GM12873 (cell line): ENCODE measurements at regions not wholly inside any gene's neighbourhood (a gene's known extent, or its start where the extent isn't known, plus 50 kb on each side); places are given as distances from the start of the nearest gene placed in this dataset.

Experiments
- TF ChIP-seq, protein P1 (sequence below): IDR thresholded peaks from 2 replicates; pipeline ENCODE4 v1.5.1; 2012; ENCODE audit warnings: low read depth, mild to moderate bottlenecking, moderate library complexity, low read length, control low read depth; ENCODE audit not compliant: insufficient read depth; ENCODE audit errors: missing control alignments

DNA sequence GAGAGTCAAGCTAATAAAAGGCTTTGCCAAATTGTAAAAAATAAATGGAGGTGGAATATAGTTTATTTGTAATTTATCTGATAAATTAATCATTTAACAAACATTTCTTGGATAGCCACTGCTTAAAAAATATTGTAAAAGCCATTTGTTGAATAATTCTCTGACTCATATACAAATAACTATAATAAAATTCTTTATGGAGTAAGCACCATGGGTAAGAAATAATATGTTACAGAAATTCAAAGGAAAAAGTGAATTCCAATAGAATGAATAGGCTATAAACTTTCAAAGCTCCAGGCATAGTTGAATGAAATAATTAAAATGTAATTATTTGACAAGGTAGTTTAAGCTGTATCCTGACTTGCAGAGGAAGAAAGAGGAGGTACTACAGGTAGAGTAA lies 291.4 kb upstream of the TMEM229A start:
- TF ChIP-seq, protein P1, sequence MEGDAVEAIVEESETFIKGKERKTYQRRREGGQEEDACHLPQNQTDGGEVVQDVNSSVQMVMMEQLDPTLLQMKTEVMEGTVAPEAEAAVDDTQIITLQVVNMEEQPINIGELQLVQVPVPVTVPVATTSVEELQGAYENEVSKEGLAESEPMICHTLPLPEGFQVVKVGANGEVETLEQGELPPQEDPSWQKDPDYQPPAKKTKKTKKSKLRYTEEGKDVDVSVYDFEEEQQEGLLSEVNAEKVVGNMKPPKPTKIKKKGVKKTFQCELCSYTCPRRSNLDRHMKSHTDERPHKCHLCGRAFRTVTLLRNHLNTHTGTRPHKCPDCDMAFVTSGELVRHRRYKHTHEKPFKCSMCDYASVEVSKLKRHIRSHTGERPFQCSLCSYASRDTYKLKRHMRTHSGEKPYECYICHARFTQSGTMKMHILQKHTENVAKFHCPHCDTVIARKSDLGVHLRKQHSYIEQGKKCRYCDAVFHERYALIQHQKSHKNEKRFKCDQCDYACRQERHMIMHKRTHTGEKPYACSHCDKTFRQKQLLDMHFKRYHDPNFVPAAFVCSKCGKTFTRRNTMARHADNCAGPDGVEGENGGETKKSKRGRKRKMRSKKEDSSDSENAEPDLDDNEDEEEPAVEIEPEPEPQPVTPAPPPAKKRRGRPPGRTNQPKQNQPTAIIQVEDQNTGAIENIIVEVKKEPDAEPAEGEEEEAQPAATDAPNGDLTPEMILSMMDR: no peak

DNA sequence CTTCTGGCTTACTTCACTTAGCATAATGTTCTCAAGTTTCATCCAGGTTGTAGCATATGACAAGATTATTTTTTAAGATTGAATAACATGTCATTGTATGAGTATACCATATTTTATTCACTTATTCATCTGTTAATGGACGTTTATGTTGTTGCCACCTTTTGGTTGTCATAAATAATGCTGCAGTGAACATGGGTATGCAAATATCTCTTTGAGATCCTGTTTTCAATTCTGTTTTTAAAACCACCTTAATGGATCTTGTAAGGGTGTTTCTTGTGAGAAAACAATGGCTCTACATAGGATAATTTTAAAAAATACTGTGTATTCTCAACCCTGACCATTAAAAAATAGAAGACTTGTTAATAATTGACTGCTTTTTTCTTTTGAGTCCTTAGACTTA lies 290.7 kb upstream of the TMEM229A start:
- TF ChIP-seq, protein P1: no peak

DNA sequence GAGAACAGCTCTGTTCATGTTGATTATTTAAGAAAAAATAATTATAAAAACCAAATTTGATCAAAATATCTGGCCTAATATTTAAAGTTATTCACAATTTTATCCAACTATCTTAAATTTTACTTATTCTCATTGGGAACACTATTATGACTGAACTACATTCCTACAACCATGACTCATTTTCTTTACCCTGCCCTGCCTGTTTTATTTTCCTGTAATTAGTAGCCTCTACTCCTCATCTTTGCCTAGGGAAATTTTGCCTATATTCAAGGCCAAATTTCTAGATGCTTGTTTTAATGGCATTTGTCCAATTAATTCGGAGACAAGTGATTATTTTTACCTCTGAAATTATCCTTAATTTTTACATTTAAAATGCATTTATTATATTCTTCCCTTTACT lies 289.7 kb upstream of the TMEM229A start:
- TF ChIP-seq, protein P1: no peak

DNA sequence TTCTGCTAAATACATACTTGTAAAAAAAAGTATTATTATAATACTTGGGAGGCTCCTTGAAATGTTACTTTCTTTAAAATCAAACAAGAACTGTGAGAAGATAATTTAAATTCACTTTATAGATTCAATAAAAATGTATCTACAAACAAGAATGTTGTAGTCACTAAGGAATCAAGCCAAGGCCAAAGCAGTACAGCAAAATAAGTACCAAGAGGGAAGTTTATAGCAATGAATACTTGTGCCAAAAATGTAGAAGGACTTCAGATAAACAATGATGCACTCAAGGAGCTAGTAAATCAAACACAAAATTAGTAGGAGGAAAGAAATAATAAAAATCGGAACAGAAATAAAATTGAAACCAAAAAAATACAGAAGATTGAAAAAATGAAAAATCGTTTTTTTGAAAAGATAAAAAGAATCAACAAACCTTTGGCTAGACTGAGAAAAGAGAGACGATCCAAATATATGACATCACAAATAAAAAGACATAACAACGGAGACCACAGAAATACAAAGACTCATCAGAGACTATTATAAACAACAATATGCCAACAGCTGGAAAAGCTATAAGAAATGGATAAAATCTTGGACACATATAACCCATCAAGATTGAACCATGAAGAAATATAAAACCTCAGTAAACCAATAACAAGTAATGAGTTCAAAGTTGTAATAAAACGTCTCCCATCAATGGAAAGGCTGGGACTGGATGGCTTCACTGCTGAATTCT lies 286.0 kb upstream of the TMEM229A start:
- TF ChIP-seq, protein P1: no peak

DNA sequence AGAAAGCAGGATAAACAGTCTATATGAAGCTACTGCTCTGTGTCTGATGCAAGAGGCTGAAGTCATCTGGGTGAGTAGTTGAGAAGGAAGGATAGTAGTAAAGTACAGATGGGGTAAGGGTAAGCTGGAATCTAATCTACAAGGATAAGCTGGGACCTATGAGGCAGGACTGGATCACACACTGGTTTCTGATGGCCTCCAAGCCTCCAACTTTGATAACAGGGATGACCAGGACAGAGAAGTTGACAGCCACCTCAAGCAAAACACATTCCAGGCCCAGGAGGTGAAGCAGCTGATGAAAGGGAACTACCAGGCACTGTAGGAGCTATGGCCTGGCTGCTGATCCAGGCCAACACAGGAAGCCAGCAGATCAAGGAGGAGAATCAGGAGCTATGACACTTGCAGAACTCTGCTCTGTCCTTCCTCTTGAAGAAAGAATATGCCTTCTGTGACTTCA lies 278.1 kb upstream of the TMEM229A start:
- TF ChIP-seq, protein P1: no peak

DNA sequence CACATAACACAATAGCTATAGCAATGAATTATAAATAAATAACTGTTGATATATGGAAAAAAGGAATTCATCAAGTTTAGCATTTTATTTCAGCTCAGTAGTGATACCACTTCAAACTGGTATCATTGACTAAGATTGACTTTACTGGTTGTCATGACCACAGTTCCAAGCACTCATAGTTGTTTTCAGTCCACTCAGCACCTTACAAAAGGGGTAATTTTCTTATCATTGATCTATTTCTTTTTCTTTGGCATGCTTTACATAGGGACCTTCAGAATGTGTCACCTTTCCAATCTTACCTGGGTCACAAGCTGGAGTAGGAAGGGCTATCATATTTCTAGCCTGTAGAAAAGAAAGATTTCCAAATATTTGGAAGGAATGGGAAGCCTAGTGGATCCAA lies 275.5 kb upstream of the TMEM229A start:
- TF ChIP-seq, protein P1: no peak

DNA sequence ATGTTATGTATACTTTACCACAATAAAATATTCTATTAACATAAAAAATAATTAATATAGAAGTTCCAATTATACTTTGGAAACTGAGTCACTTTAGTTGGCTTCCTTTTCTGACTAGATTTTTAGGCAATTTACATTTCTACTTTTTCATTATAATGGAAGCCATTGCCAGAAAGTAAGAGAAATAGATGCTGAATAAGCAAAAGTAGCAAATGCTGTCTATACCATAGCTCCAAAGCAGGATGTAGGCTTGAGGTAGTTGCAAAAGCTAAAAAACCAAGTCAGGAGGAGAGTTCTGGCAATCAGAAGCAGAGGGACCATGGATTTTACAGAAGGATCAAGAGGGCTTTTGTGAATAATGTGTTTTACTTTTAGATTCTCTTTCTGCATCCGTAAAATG lies 262.4 kb upstream of the TMEM229A start:
- TF ChIP-seq, protein P1: no peak
